Stimulated activated CD4-positive, alpha-beta T cell treated with anti-CD3 and anti-CD28 coated beads, Interleukin-4, amount 100 ng/mL, for 24 hours (primary cell): ENCODE measurements at regions not wholly inside any gene's neighbourhood (a gene's known extent, or its start where the extent isn't known, plus 50 kb on each side); places are given as distances from the start of the nearest gene placed in this dataset.
"Not testable (repeated sequence)": the region's sequence is repeated elsewhere in the genome, so short reads cannot be mapped to it uniquely, and the experiment has no call there.

Experiments
- DNase-seq: peaks from one replicate; pipeline ENCODE4 v3.0.0-alpha.2; 2020

DNA sequence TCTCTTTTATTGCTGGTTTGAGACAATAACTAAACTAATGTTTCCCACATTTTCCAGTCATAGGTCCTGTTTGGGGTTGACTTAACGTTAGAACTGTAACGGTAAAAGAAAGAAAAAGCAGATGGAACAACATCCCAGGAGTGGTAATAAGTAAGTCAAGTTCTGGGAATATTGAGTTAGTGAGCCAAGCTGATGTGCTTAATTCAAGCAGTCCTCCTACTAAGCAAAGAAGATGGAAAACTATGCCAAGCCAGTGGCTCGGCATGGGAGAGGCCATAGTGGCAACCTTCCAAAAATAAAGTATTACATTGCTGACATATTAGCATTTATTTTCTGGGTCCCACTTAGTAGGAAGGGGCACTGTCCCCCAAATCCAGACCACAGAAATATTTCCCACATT lies 161.7 kb upstream of the CDH5 start:
- DNase-seq: no peak

DNA sequence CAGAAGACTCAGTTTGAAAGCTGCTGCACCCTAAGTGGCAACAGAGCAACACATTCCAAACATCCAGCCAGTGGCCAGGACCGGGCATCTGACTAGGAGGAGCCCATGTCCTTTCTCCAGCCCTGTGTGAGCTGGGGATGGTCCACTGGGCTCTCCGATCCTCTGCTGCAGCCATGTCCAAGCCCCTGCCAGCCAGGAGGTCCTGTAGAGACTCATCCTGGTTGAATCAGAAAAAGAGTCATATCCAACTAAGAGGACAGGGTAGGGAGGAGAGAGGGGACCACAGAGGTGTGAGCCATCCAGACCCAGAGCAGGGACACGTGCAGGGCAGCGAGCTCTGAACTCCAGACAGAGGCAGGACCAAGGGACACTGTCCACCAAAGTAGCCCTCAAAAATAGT lies 163.0 kb upstream of the CDH5 start:
- no peak for DNase-seq

DNA sequence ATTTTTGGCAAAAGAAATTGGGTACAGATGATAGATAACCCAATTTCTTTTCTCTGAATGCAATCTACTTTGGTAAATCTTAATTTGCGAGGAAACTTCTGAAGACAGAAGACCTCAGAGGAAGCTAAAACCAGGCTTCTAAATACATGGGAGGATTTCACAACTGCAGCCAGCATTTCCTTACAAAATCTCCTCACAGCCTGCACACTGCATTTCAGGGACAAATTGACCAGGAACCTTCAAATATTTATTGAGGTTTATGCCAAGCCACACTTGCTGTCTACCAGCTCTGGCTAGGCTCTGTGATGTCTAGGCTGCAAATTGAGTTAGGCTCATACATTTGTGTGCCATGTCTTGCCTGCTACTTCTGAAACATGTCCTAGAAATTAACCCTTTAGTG lies 167.3 kb upstream of the CDH5 start:
- no peak for DNase-seq

DNA sequence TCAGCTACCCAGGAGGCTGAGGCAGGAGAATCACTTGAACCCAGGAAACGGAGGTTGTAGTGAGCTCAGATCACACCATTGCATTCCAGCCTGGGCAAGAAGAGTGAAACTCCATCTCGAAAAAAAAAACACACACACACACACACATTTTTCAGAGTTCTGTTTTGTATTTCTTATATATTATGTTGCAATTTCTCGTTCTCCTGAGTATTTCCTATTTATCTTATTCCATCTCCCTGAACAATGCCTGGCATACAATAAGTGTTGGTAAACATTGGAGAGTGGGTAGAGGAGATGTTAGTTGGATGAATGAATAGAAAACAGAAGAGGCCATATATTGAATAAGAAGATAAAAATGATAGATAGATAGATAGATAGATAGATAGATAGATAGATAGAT lies 167.8 kb upstream of the CDH5 start:
- no peak for DNase-seq

DNA sequence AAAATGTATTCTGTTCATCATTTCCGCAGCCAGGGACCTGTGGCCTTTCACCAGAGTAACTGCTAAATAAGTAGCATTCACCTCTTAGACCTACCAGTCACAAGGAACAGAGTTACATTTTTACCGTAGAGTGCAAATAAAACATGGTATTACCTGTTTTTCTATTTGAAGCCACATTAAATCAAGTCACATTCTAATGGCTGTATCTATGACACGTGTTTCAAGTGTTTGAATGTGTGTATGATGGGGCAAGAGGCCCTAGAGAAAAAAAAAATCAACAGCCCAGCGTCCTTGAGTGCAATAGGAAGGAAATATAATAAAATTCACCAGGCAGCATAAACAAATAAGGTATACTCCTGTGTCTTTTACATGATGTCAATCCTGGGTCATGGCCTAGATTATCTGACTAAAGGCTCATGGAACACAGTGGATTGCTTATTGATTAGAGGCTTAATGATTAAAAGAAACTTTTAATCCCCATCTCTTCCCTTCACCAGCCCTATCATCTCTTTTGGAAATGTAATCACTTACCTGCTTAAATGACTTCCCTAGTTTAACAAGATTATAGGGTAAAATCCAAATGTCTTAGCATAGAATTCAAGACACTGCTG lies 168.7 kb upstream of the CDH5 start:
- no peak for DNase-seq

DNA sequence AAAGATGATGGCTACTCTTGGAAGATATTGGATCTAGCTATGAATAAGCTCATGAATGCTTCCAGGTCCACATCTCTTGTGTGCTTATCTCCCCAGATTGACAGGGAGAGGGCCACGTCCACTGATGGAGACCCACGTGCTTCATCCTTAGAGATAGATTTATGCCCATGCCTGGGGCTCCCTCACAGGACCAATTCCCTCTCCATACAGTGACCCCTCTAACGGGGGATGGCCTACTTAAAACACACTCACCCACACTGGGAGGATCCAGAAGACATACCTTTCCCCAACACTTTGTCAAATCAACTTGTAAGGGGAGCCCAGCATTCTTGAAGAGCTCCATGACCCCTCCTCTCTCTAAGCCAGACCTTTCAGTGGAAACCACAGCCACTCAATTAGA lies 169.7 kb upstream of the CDH5 start:
- DNase-seq: no peak

DNA sequence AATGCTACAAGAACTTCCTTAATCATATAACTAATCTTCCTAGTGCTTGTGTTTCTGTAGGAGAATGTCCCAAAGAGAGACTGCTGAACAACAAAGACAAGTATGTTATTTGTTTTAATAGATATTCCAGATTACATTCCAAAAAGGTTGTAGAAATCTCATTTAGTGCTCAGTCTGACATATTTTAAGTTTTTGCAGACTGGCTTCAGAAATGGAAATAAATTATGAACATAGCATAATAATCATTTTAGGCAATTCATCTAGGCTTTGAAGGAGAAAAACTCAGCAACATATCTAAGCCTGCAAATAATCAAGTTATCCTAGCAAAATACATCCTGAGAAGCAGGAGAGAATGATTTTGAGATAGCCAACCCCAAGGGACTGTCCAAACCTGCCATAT lies 171.6 kb upstream of the CDH5 start:
- no peak for DNase-seq

DNA sequence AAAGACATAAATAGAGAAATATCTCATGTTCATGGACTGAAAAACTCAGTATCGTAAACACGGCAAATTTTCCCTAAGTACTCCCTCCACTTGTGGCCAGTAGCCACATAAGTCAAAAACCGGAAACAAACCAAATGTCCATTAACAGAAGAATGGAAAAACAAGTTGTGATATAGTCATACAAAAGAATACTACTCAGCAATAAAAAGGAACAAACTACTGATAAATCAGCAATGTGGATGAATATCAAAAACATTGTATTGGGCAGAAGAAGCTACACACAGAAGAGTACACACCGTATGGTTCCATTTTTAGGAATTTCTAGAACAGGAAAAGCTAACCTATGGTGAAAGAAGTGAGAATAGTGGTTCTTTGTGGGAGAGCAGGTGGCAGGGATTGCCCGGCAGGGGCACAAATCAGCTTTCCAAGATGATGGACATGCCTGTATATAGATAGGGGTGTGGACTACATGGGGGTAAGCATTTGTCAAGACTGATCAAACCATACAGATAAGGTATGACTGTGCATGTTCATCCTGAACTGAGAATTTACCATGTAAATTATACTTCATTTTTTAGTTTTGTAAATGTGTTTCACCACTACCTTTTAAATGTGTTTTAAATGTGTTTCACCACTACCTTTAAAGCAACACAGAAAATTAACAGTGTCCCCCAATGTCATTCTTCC lies 172.8 kb upstream of the CDH5 start:
- no peak for DNase-seq

DNA sequence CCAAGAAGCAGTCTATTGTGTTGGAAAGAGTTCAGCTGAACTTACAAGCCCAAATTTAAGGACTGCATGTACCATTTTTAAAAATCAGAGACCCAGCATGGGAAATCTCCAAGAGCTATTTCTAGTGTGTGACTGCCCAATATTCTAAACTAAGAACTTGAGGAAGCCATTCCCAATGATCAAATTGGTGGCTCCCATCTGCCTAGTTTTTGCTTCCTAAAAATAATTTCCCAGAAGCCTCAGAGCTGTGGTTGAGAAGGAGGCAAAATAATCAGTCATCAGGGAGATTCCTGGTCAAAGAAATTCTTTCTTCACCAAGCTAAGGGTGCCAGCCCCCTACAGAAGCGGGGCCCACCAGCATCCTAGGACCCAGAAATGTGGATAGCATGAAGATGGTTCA lies 176.1 kb upstream of the CDH5 start:
- DNase-seq: no peak

DNA sequence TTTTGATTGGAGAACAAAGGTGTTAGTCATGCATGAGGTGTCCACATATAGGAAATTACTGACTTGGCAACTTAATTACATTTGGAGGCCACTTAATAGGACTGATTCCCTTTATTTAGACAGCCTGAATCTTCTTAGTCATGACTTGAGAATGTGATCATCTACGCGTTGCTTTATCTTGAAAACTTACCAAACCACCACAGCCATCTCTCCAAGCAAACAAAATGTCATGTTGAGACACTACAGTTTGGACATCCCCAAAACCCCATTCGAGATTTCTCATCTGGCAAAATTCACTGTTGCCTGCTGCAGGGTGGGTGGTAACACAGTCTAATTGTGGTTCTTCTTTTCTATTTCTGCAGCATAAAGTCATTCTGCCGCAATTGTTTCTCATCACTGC lies 176.5 kb upstream of the CDH5 start:
- DNase-seq: no peak

DNA sequence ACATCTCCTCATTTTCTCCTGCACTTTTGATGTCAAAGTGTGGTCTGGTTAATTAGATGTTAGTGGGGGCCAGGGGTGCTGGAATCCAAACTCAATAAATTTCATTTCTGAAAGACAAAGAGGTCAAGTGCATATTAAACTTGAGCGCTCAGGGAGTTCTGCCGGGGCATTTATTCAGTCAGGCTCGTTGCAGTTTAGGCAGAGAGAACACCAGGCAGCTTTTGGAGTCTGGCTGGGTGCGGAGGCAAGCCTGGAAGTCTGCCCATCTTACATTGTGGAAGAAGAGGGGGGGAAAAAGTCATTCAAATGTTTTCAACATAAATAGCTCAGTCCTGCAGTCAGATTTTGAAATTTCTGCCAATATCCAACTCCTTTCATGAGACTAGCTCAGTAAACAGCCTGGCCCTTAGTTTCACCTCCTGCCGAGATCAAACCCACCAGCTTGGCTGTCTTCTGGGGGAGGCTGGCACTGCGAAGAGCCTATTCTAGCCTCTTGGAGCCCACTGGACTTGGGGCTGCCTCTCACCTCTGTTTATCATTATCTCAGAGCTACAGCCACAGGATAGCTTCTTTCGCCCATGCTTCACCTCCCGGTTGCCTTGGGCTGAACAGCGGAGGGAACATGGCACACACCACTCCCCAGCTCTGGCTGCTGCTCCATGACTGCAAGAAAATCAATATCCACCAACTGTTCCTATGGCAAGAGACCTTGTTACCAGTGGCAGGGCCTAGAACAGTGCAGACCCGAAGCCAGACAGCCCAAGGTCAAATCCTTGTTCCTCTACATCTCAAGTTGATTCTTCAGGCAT lies 177.4 kb upstream of the CDH5 start:
- DNase-seq: no peak

DNA sequence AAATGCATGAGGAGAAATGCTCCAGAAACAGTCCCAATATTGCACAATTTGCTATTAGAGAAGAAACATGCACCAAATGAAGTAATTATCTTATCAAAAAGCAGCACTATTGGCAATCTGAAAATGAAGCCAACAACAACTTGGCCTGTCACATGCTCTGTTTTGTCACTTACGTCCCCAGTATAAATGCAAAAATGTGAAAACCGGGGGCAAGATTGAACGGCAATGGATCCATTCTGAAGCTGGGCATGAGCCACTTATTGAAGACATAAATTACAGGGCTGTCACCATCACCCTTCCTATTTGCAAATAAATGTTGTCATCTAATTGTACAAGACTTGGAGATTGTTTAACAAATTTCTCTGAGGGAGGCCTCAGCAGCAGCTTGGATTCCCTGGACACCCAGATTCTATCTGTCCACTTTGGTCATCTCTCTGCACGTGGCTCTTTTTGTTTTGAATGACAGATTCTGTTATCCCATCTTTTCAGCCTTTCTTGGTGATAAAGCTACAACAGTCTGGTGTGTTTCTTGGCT lies 180.2 kb upstream of the CDH5 start:
- DNase-seq: no peak

DNA sequence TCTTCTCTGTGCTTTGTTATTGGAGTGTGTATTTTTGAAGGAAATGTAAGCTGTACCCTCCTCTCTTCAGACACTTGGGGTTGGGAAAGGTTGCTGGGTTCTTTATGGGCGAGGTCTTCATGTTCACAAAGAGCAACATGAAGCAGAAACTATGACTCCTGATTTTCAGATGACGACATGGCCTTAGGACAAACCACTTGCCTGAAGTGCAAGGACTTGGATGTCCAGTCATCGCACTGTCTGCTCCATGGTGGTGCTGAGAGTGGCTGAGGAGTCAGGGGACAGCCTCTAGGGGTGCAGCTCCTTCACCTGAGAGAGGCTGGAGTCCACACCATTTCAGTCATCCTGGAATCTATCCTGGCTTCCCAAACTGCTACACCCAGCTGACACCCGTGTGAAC lies 183.9 kb upstream of the CDH5 start:
- no peak for DNase-seq

DNA sequence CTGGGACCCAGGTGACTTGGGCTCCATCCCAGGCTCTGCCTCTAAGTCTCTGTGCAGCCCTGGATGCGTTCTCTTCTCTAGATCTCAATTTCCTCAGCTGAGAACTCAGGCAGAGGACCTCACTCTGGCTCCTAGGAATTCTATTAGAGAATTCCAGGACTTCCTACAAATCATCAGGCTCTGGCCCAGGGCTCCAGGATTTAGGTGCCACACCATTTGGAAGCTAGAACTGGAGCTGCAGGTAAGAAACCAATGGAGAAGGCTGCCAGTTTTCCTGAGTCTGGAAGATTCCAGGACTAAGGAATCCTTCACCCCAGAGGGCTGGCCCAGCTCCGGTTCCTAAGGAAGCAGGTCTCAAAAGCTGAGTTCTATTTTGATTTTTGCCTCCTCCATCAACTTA lies 189.8 kb upstream of the CDH5 start:
- DNase-seq: no peak

DNA sequence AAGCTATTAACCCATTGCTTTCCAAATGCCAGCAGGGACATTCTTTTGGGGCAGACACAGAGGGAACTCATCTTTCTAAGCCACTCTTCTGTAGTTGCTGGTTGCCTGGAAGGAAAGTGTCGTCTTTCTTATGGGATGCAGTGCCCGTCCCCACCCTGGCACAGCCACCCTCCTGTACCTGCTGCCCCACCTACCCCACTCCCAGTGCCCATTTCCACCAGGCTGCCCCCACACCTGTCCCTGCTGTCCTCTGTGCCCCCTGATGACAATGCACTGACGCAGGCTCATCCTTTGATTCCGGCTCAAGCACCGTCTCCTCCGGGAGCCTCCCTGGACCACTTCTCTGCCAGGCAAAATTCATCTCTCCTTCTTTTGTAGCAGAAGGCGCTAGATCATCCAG lies 190.4 kb upstream of the CDH5 start:
- no peak for DNase-seq

DNA sequence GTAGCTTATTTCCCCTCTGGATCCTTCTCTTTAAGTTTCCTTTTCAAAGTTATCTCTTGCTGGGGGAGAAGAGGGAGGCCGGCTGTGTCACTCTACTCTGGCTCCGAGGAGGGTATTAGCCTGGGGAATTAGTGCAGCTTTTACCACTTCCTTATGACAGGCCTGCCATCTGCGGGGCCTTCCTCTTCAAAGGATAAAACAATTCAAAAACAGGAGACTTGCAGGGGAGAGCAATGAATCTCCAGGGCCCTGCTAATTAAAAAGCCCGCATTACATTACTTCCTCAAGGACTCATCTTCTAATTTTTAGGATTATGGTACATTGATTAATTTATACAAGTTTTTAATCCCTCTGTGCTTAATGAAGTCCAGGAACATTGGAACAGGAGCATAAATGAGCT lies 190.9 kb upstream of the CDH5 start:
- DNase-seq: no peak

DNA sequence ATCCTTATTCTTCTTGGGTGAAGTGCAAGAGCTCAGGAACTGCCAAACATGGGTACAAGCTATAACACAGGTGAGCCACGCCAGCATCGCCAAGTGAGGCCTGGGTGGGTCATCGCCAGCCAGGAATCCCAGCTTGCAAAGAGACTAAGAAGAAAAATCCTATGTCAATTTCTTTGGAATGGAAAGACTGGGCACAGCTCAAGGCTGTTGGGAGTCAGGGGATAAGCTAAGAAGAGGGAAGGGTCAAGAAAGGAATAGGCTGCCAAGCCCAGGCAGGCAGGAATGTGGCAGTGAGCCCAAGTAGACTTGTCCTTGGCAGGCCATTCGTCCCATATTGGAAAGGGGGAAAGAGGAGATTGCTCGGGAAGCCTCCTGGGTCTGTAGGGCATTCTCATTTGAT lies 191.4 kb upstream of the CDH5 start:
- DNase-seq: no peak

DNA sequence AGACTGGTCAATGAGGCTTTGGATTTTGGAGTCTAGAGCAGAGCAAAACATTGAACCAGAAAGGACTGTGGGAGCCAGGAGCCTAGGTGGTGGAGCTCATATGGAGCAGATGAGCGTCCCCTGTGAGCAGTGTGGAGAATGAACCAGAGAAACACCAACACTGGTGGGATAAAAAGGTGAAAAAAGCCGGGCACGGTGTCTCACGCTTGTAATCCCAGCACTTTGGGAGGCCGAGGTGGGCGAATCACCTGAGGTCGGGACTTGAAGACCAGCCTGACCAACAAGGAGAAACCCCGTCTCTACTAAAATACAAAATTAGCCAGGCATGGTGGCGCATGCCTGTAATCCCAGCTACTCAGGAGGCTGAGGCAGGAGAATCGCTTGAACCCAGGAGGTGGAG lies 192.7 kb upstream of the CDH5 start:
- DNase-seq: not testable (repeated sequence)

DNA sequence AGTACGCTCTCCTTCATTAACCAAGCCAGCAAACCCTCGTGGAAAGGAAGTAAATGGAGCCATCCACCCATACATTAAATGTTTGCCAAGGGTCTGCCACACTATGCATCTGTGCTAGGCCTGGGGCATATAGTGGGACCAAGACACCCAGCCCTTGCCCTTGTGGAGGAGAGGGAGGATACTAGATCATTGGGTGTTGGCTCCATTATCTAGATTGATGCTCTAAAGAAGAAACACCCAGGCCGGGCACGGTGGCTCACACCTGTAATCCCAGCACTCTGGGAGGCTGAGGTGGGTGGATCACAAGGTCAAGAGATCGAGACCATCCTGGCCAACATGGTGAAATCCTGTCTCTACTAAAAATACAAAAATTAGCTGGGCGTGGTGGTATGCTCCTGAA lies 193.3 kb upstream of the CDH5 start:
- not testable (repeated sequence) for DNase-seq

DNA sequence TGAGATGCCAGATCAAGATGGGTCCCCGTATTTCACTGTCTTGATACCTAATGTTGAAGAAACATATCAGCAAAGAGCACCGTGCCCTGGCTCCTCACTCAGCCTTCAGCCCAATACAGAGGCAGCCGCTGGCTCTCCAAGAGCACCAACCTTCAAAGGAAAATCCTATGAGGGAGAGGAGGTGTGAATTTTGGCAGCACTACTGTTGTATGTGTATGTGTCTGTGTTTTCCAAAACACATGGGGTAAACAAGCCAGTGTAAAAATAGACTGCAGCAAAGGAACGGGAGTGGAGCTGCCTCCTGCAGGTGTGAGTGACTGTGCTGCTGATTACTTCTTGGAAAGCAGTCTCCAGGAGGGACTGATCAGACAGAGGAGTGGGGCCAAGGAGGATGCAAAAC lies 194.0 kb upstream of the CDH5 start:
- DNase-seq: no peak

DNA sequence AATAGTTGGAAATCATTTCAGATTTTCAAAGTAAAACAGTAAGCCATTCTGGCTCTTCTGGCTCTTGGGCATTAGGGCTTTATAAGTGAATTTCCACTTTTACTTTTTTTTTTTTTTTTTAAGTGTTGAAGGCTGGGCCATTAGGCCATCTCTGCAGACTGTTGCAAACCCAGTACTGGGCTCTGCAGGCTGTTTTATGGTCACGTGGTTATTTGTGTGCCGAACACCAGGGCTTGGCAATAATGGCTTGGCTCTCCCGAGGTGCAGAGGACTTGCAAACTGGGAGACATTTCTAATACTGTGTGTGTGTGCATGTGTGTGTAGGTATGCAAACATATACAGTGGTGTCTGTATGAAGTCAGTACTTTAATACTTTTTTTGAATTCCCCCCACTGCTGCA lies 194.9 kb upstream of the CDH5 start:
- DNase-seq: no peak

DNA sequence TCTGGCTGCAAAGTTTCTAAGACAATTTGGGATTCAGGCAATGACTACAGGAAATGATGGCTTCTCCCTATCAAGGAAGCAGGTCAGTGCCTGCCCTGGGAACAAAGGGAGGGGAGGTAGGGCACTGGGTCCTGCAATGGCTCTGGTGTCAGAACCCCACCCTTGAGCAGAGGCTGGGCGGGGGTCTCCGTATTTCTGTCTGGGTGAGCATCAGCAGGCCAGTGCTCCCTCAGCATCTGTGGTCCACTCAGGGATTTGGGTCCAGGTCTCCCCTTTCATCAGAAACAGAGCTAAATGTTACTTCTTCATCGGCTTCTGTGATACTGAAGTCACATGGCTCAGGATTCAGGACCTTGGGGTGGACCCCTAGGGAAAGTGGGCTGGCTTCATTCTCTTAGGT lies 195.5 kb upstream of the CDH5 start:
- DNase-seq: no peak

DNA sequence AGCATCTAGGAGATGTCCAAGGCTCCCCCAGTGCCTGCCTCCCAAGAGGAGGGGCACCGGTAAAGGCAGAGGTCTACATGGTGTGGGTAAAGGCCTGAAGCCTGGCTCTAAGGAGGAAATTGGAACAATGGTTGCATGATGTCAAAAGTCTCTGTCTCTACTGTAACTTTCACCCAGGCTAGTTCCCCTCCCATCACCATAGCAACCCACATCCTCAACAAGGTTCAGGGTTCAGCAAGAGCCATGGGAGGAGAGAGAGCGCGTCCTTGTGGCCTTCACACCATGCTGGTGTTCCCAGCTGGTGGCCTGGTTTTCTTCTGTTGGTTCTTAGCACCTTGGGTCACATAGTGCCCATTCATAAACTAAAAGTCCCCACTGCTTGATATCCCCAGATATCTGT lies 196.7 kb upstream of the CDH5 start:
- DNase-seq: no peak

DNA sequence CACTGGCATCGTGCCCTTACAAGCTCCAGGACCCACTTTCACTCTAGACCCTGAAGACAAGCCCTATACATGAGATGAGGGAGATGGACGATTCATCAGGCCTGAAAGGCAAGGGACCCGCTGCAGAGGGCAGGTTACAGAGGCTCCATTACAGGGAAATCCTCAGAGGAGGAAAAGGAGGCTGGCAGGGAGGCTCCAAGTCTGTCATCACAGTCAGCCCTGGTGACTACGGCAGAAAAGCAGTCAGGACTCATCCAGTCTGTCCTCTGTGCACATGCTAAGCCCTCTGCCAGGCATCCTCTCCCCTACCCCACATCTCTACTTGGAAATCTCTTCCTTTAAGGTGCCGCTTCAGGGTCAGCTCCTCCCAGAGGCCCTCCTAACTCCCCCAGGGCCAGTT lies 197.7 kb upstream of the CDH5 start:
- no peak for DNase-seq
